Mesenchymal stem cell (in vitro differentiated cells and primary cell): ENCODE measurements at regions not wholly inside any gene's neighbourhood (a gene's known extent, or its start where the extent isn't known, plus 50 kb on each side); places are given as distances from the start of the nearest gene placed in this dataset.

ENCODE experiments used
- DNase-seq: peaks from one replicate; pipeline ENCODE4 v3.0.0-alpha.2; 2013
- H2AFZ ChIP-seq: one replicate; pipeline ENCODE4 v1.6.1; 2013; ENCODE audit warnings: low read depth, mild to moderate bottlenecking, control low read depth, inconsistent platforms, low read length, moderate library complexity
- H2AK5ac ChIP-seq: 2 replicates; pipeline ENCODE4 v1.6.1; 2013; ENCODE audit warnings: low read length, moderate library complexity, mild to moderate bottlenecking, inconsistent platforms; ENCODE audit not compliant: severe bottlenecking
- H2BK120ac ChIP-seq: one replicate; pipeline ENCODE4 v1.6.1; 2013; ENCODE audit warnings: low read depth, mild to moderate bottlenecking, inconsistent platforms, low read length, moderate library complexity
- H2BK12ac ChIP-seq, 2 experiments: one replicate each; pipeline ENCODE4 v1.6.1; 2013; ENCODE audit warnings: inconsistent platforms in 2 of 2, low read length in 2 of 2, mild to moderate bottlenecking in 2 of 2, moderate library complexity in 2 of 2, control low read depth in 1 of 2
- H2BK15ac ChIP-seq: one replicate; pipeline ENCODE4 v1.6.1; 2013; ENCODE audit warnings: mild to moderate bottlenecking, low read depth, inconsistent platforms; ENCODE audit not compliant: poor library complexity, severe bottlenecking
- H2BK5ac ChIP-seq: 2 replicates; pipeline ENCODE4 v1.6.1; 2013; ENCODE audit warnings: low read depth, mild to moderate bottlenecking, low read length, control low read depth, inconsistent platforms; ENCODE audit not compliant: poor library complexity, severe bottlenecking
- H3K14ac ChIP-seq, 2 experiments: one replicate each; pipeline ENCODE4 v1.6.1; 2013; ENCODE audit warnings: inconsistent platforms in 2 of 2, low read length in 2 of 2, control low read depth in 1 of 2, mild to moderate bottlenecking in 1 of 2, moderate library complexity in 1 of 2
- H3K18ac ChIP-seq, 2 experiments: one replicate each; pipeline ENCODE4 v1.6.1; 2013; ENCODE audit warnings: inconsistent platforms in 2 of 2, low read length in 2 of 2, control low read depth in 1 of 2, low read depth in 1 of 2, mild to moderate bottlenecking in 1 of 2
- H3K23ac ChIP-seq, 2 experiments: one replicate each; pipeline ENCODE4 v1.6.1; 2013; ENCODE audit warnings: inconsistent platforms in 2 of 2, low read length in 2 of 2, mild to moderate bottlenecking in 2 of 2, moderate library complexity in 2 of 2, control low read depth in 1 of 2
- H3K27ac ChIP-seq: 2 replicates; pipeline ENCODE4 v1.5.1; 2013; ENCODE audit warnings: mild to moderate bottlenecking, moderate library complexity, low read length, control low read depth, inconsistent platforms; ENCODE audit not compliant: poor library complexity, severe bottlenecking
- H3K27me3 ChIP-seq, 2 experiments: 2 replicates each; pipeline versions ENCODE4 v1.6.1 to v1.7.0; 2013; ENCODE audit warnings: low read length in 2 of 2, mild to moderate bottlenecking in 2 of 2, moderate library complexity in 2 of 2, control low read depth in 1 of 2, inconsistent platforms in 1 of 2; ENCODE audit not compliant: control insufficient read depth in 1 of 2, insufficient read depth in 1 of 2
- H3K36me3 ChIP-seq, 2 experiments: 2 replicates each; pipeline versions ENCODE4 v1.6.1 to v1.7.0; 2013; ENCODE audit warnings: low read length in 2 of 2, control low read depth in 1 of 2, inconsistent platforms in 1 of 2, low read depth in 1 of 2, mild to moderate bottlenecking in 1 of 2; ENCODE audit not compliant: insufficient read depth in 2 of 2, control insufficient read depth in 1 of 2
- H3K4ac ChIP-seq, 2 experiments: one replicate each; pipeline ENCODE4 v1.6.1; 2013; ENCODE audit warnings: inconsistent platforms in 2 of 2, low read length in 2 of 2, mild to moderate bottlenecking in 2 of 2, moderate library complexity in 2 of 2, control low read depth in 1 of 2, low read depth in 1 of 2
- H3K4me1 ChIP-seq: 2 replicates; pipeline ENCODE4 v1.6.1; 2013; ENCODE audit warnings: low read depth, low read length, control low read depth; ENCODE audit not compliant: control insufficient read depth, insufficient read depth
- H3K4me2 ChIP-seq: 2 replicates; pipeline ENCODE4 v1.6.1; 2013; ENCODE audit warnings: low read length, mild to moderate bottlenecking, inconsistent platforms; ENCODE audit not compliant: poor library complexity, severe bottlenecking
- H3K4me3 ChIP-seq, 2 experiments: 2 replicates each; pipeline versions ENCODE4 v1.5.1 to v1.7.0; 2013; ENCODE audit warnings: low read length in 2 of 2, mild to moderate bottlenecking in 2 of 2, control low read depth in 1 of 2, low read depth in 1 of 2; ENCODE audit not compliant: insufficient read depth in 1 of 2
- H3K79me1 ChIP-seq: replicated peaks from 2 replicates; pipeline ENCODE4 v1.6.1; 2013; ENCODE audit warnings: mild to moderate bottlenecking, control low read depth, low read length, inconsistent platforms; ENCODE audit not compliant: poor library complexity, severe bottlenecking
- H3K9ac ChIP-seq: 2 replicates; pipeline ENCODE4 v1.7.0; 2013; ENCODE audit warnings: mild to moderate bottlenecking, low read length, moderate library complexity
- H3K9me3 ChIP-seq: 2 replicates; pipeline ENCODE4 v1.7.0; 2013; ENCODE audit warnings: mild to moderate bottlenecking, low read length; ENCODE audit not compliant: control insufficient read depth
- H4K8ac ChIP-seq: one replicate; pipeline ENCODE4 v1.6.1; 2013; ENCODE audit warnings: inconsistent platforms, mild to moderate bottlenecking, low read length, moderate library complexity
- H4K91ac ChIP-seq: one replicate; pipeline ENCODE4 v1.6.1; 2013; ENCODE audit warnings: mild to moderate bottlenecking, low read length, inconsistent platforms
- WGBS: methylation state at CpG from one replicate; pipeline ENCODE4 v1.1.7; 2013; ENCODE audit warnings: mixed read lengths; 5-methylcytosine and 5-hydroxymethylcytosine counted together

GRCh38 chr14:96674121-96674520, 123.1 kb upstream of the VRK1 start:
- Histone ChIP-seq H2AK5ac (no peak overlapping the region), H3K79me1 (no peaks in the 10 kb centered on the region), H2BK120ac (no peak overlapping the region)

DNA sequence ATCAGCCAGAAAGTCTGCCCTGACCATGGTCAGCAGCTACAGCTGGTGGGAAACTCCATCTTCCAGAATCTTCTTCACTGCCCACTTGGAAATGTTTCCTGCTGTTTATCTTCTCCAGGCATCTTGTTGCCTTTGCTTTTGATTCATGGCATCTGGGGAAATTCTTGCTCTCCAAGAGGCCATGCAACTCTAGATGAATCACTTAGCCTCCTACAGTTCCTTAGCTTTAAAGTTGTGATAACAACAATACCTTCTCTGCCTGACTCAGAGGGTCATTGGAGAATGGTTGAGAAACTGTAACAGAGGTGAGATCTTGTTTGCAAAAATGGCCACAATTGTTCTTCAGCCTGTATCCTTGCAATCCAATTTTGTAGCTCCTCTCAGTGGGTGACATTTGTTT, 121.0 kb upstream of the VRK1 start:
- no peaks in the 10 kb centered on the region for H3K4me1 ChIP-seq
- H3K4me2 ChIP-seq: no peak overlapping the region
- H3K18ac ChIP-seq: no peak overlapping the region
- H2BK12ac ChIP-seq: no peak overlapping the region
- no peak overlapping the region for H2AFZ ChIP-seq
- H3K23ac ChIP-seq: no peak overlapping the region
- no peak overlapping the region for H2BK5ac ChIP-seq
- H3K9ac ChIP-seq: no peak overlapping the region
- H3K36me3 ChIP-seq: no peaks in the 10 kb centered on the region
- no peak overlapping the region for H3K14ac ChIP-seq
- H3K27me3 ChIP-seq: peaks cover 0 to 12% of the 10 kb centered on the region in 2 experiments
- no peak overlapping the region for H4K91ac ChIP-seq
- DNase-seq: no peak
- no peak overlapping the region for H2BK120ac ChIP-seq
- H2AK5ac ChIP-seq: no peak overlapping the region
- H3K27ac ChIP-seq: no peak overlapping the region
- H2BK15ac ChIP-seq: no peak overlapping the region
- no peak overlapping the region for H4K8ac ChIP-seq
- H3K4me3 ChIP-seq: no peak overlapping the region
- H3K79me1 ChIP-seq: no peaks in the 10 kb centered on the region
- H3K9me3 ChIP-seq: no peaks in the 10 kb centered on the region
- no peak overlapping the region for H3K4ac ChIP-seq

More at GRCh38 chr14:96674121-96674520, 123.1 kb upstream of the VRK1 start:
- 63% methylated on average over 3 of the region's 3 CpGs for WGBS
- H3K23ac ChIP-seq: no peak overlapping the region
- no peak overlapping the region for H2BK5ac ChIP-seq
- no peak overlapping the region for H3K27ac ChIP-seq
- H3K18ac ChIP-seq: no peak overlapping the region
- no peak overlapping the region for H3K4me2 ChIP-seq
- no peaks in the 10 kb centered on the region for H3K36me3 ChIP-seq
- H3K14ac ChIP-seq: no peak overlapping the region
- H2BK12ac ChIP-seq: no peak overlapping the region
- H3K9me3 ChIP-seq: no peaks in the 10 kb centered on the region
- no peak overlapping the region for H2AFZ ChIP-seq
- no peaks in the 10 kb centered on the region for H3K4me1 ChIP-seq
- no peak overlapping the region for H3K4ac ChIP-seq
- no peak overlapping the region for H3K4me3 ChIP-seq
- no peak overlapping the region for H3K9ac ChIP-seq
- peaks cover 0 to 12% of the 10 kb centered on the region in 2 experiments for H3K27me3 ChIP-seq
- no peak overlapping the region for H4K8ac ChIP-seq
- no peak overlapping the region for H4K91ac ChIP-seq
- DNase-seq: no peak
- H2BK15ac ChIP-seq: no peak overlapping the region

DNA sequence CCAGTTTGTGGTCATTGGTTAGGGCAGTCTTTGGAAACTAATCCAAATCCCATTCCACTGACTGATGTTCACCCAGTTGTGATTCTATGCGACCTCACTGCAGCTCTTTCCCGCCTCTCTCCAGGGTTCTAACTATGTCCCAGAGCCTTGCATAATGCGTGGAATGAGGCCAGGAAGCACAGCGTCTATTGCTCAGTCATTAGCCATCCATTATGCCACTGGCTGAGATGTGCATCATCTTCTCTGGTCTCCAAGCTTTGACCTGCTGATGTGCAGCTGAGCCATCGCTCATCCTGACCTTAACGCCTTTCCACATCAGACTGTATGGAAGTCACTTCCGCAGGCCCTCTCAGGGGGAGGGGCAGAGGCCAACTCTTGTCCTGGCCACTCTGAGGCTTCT, 115.4 kb upstream of the VRK1 start:
- Histone ChIP-seq H3K27me3 (peaks cover 0 to 7% of the 10 kb centered on the region in 2 experiments), H2BK12ac (no peak overlapping the region), H3K18ac (no peak overlapping the region), H3K14ac (no peak overlapping the region), H3K4me2 (no peak overlapping the region), H3K36me3 (no peaks in the 10 kb centered on the region), H2BK120ac (no peak overlapping the region), H3K4me3 (no peak overlapping the region), H4K8ac (no peak overlapping the region), H3K27ac (no peak overlapping the region), H4K91ac (no peak overlapping the region), H3K23ac (no peak overlapping the region), H3K4ac (no peak overlapping the region), H2AFZ (no peak overlapping the region), H2BK5ac (no peak overlapping the region), H3K4me1 (no peaks in the 10 kb centered on the region), H3K9me3 (no peaks in the 10 kb centered on the region), H3K79me1 (no peaks in the 10 kb centered on the region), H2BK15ac (no peak overlapping the region), H3K9ac (no peak overlapping the region), H2AK5ac (no peak overlapping the region)
- no peak for DNase-seq
- 82% methylated on average over 7 of the region's 7 CpGs for WGBS

DNA sequence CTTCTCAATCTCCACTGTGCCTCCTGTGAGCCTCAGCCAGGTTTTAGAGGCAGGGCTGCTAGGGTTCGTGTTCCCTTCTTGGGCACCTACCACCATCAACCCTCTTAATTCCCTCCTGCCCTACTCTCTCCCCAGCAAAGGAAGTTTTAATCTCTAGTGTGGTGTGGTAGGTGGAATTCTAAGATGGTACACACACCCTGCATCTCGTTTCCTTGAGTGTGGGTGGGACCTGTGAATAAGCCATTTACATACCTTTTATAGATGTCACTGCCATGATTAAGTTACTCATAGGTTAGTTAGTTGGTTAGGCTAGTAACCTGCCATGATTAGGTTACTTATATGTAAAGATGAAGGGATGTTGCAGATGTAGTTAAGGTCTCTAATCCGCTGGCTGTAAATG, 114.8 kb upstream of the VRK1 start:
- Histone ChIP-seq H3K9ac (no peak overlapping the region), H3K4me1 (no peaks in the 10 kb centered on the region), H2AK5ac (no peak overlapping the region), H3K27ac (no peak overlapping the region), H3K36me3 (no peaks in the 10 kb centered on the region), H3K18ac (no peak overlapping the region), H4K91ac (no peak overlapping the region), H3K9me3 (no peaks in the 10 kb centered on the region), H3K4ac (no peak overlapping the region), H3K23ac (no peak overlapping the region), H2BK15ac (no peak overlapping the region), H2AFZ (no peak overlapping the region), H2BK12ac (no peak overlapping the region), H3K27me3 (peaks cover 0 to 7% of the 10 kb centered on the region in 2 experiments), H2BK5ac (no peak overlapping the region), H3K4me3 (no peak overlapping the region), H4K8ac (no peak overlapping the region), H3K4me2 (no peak overlapping the region), H2BK120ac (no peak overlapping the region), H3K79me1 (no peaks in the 10 kb centered on the region), H3K14ac (no peak overlapping the region)
- DNase-seq: no peak
- 78% methylated on average over 1 of the region's 3 CpGs for WGBS
